Chondrocyte (in vitro differentiated cells): ENCODE measurements at regions not wholly inside any gene's neighbourhood (a gene's known extent, or its start where the extent isn't known, plus 50 kb on each side); places are given as distances from the start of the nearest gene placed in this dataset.
"Not testable (repeated sequence)": the region's sequence is repeated elsewhere in the genome, so short reads cannot be mapped to it uniquely, and the experiment has no call there.

Experiments used
- DNase-seq: peaks from one replicate; pipeline ENCODE4 v3.0.0; 2021; ENCODE audit warnings: mixed read lengths, low spot score
- H3K27ac Mint-ChIP-seq: one replicate; pipeline ENCODE4 v1.8.0; 2021; ENCODE audit warnings: mild to moderate bottlenecking, moderate library complexity, mixed read lengths; ENCODE audit not compliant: unreplicated experiment
- H3K27me3 Mint-ChIP-seq: 2 replicates; pipeline ENCODE4 v1.8.0; 2021; ENCODE audit warnings: low read depth, mixed read lengths
- H3K36me3 Mint-ChIP-seq: 2 replicates; pipeline ENCODE4 v1.8.0; 2021; ENCODE audit warnings: low read depth, mixed read lengths
- H3K4me1 Mint-ChIP-seq: 2 replicates; pipeline ENCODE4 v1.8.0; 2021; ENCODE audit warnings: low read depth, mild to moderate bottlenecking, mixed read lengths
- H3K4me3 Mint-ChIP-seq: one replicate; pipeline ENCODE4 v1.8.0; 2021; ENCODE audit warnings: mild to moderate bottlenecking, moderate library complexity, mixed read lengths; ENCODE audit not compliant: unreplicated experiment
- H3K9me3 Mint-ChIP-seq: 2 replicates; pipeline ENCODE4 v1.8.0; 2021; ENCODE audit warnings: low read depth, mixed read lengths
- TF ChIP-seq, protein P1 (sequence below): fragments of 200-600 bp; sonication (generic); IDR thresholded peaks from 2 replicates; pipeline ENCODE4 v1.5.0; 2021; ENCODE audit warnings: antibody characterized with exemption, mild to moderate bottlenecking, moderate library complexity

DNA sequence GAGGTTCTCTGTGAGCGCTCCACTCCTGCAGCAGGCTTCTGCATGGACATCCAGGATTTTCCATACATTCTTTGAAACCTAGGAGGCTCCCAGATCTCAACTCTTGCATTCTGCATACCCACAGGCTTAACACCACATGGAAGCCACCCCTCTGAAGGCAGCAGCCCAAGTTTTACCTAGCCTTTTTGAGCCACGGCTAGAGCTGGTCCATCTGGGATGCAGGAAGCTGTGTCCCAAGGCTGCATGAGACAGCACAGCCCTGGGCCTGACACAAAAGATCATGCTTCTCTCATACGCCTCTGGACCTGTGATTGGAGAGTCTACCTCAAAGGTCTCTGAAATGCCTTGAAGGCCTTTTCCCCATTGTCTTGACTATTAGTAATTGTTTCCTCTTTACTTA, 53.6 kb upstream of the RPRM start:
- Mint-ChIP-seq H3K4me3 (no peak overlapping the region), H3K27ac (no peak overlapping the region), H3K27me3 (peaks cover 14% of the 10 kb centered on the region)

DNA sequence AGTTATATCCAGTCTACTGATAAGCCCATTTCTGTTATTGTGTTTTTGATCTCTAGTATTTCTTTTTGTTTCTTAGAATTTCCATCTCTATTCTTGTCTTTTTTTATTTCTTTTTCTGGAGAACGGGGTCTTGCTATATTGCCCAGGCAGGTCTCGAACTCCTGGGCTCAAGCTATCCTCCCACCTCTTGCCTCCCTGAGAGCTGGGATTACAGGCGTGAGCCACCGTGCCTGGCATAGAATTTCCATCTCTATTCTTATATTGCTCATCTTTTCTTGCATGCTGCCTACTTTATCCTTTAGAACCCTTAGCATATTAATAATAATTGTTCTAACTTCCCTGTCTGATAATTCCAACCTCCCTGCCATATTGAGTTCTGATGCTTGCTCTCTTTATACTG, 55.2 kb upstream of the RPRM start:
- H3K4me1 Mint-ChIP-seq, H3K27ac Mint-ChIP-seq, H3K9me3 Mint-ChIP-seq, DNase-seq, H3K27me3 Mint-ChIP-seq, H3K36me3 Mint-ChIP-seq, H3K4me3 Mint-ChIP-seq: not testable (repeated sequence)

More for the DNA sequence above, 53.6 kb upstream of the RPRM start:
- Mint-ChIP-seq H3K9me3 (peaks cover 3% of the 10 kb centered on the region), H3K36me3 (no peaks in the 10 kb centered on the region), H3K4me1 (no peaks in the 10 kb centered on the region)
- no peak for DNase-seq
- TF ChIP-seq, protein P1, sequence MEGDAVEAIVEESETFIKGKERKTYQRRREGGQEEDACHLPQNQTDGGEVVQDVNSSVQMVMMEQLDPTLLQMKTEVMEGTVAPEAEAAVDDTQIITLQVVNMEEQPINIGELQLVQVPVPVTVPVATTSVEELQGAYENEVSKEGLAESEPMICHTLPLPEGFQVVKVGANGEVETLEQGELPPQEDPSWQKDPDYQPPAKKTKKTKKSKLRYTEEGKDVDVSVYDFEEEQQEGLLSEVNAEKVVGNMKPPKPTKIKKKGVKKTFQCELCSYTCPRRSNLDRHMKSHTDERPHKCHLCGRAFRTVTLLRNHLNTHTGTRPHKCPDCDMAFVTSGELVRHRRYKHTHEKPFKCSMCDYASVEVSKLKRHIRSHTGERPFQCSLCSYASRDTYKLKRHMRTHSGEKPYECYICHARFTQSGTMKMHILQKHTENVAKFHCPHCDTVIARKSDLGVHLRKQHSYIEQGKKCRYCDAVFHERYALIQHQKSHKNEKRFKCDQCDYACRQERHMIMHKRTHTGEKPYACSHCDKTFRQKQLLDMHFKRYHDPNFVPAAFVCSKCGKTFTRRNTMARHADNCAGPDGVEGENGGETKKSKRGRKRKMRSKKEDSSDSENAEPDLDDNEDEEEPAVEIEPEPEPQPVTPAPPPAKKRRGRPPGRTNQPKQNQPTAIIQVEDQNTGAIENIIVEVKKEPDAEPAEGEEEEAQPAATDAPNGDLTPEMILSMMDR, result no peak

DNA sequence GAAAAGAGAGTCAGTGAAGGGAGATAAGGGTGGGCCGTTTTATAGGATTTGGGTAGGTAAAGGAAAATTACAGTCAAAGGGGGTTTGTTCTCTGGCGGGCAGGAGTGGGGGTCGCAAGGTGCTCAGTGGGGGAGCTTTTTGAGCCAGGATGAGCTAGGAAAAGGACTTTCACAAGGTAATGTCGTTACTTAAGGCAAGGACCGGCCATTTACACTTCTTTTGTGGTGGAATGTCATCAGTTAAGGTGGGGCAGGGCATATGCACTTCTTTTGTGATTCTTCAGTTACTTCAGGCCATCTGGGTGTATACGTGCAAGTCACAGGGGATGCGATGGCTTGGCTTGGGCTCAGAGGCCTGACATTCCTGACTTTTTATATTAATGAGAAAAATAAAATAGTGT, 56.0 kb upstream of the RPRM start:
- not testable (repeated sequence) for H3K27me3 Mint-ChIP-seq, DNase-seq, H3K36me3 Mint-ChIP-seq, H3K27ac Mint-ChIP-seq, H3K4me3 Mint-ChIP-seq, H3K4me1 Mint-ChIP-seq, H3K9me3 Mint-ChIP-seq

DNA sequence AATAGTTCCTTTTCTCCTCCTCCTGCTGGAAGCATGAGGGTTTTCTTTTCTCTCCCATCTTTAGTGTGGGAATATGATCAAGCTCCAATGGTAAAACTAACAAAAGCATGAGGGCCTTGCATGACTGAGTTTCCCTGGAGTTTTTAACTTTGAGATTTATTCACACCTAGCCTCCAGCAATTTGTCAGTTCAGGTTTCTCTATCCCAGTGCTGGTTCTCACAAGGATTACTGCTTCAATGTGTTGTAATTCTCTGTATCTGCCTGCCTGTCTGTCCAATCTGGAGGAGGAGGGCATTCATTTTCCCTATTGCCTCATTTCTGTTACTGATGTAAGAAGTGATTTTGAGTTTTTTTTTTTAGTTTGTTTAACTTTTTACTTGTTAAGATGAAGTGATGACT, 57.6 kb upstream of the RPRM start:
- H3K4me3 Mint-ChIP-seq, result no peak overlapping the region
- TF ChIP-seq, protein P1, result no peak
- H3K9me3 Mint-ChIP-seq, result peaks cover 8% of the 10 kb centered on the region
- no peaks in the 10 kb centered on the region for H3K36me3 Mint-ChIP-seq
- no peak for DNase-seq
- H3K4me1 Mint-ChIP-seq, result no peaks in the 10 kb centered on the region
- H3K27ac Mint-ChIP-seq, result no peak overlapping the region
- no peaks in the 10 kb centered on the region for H3K27me3 Mint-ChIP-seq

DNA sequence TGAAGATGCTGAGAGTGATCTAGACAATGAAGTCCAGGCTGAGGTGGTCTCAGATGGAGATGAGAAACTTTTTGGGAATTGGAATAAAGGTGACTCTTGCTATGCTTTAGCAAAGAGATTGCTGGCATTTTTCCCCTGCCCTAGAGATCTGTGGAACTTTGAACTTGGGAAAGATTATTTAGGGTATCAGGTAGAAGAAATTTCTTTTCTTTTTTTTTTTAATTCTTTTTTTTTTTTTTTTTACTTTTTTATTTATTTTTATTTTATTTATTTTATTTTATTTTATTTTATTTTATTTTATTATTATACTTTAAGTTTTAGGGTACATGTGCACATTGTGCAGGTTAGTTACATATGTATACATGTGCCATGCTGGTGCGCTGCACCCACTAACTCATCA, 59.5 kb upstream of the RPRM start:
- not testable (repeated sequence) for H3K27ac Mint-ChIP-seq, H3K4me1 Mint-ChIP-seq, H3K9me3 Mint-ChIP-seq, DNase-seq, H3K36me3 Mint-ChIP-seq, H3K4me3 Mint-ChIP-seq, H3K27me3 Mint-ChIP-seq

DNA sequence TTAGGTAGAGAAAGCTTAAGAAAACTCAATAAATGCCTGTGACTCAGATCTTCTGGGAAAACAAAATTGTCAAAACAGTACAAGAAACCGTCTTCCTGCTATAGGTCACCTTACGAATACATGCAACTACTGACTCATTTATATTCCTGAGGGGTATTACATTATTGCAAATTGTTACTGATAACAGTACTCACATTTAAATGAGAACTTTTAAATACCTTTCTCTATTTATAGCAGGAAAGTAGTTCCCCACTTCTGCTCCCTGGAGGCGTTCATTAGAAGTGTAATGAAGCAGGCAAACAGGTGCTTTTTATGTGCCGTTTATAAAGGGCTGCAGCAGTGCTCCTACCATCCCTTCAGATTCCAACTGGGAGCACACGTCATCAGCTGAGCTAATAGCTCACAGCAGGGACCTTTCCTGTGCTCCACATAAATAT, 65.1 kb upstream of the RPRM start:
- no peak overlapping the region for H3K4me3 Mint-ChIP-seq
- no peak overlapping the region for H3K27ac Mint-ChIP-seq
- no peak for DNase-seq
- TF ChIP-seq, protein P1, result no peak
- no peaks in the 10 kb centered on the region for H3K36me3 Mint-ChIP-seq
- peaks cover 3% of the 10 kb centered on the region for H3K9me3 Mint-ChIP-seq
- H3K4me1 Mint-ChIP-seq, result no peaks in the 10 kb centered on the region
- no peaks in the 10 kb centered on the region for H3K27me3 Mint-ChIP-seq

DNA sequence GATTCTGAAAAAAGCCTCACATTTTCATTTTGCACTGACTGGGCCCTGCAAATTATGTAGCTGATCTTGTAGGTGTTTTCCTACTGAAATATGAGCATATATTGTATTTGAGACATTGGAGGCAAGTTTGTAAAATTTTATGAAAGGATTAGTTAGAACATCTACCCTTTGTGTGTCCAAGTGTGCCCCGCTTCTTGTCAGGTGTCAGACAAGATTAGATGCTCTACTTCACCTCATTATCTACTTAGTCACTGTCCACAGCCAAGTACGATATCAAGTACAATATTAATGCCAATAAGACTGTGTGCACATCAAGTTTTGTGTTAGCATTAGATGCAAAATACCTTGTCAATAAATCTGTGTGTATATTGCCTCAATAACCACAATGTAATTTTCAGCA, 67.8 kb upstream of the RPRM start:
- no peak overlapping the region for H3K27ac Mint-ChIP-seq
- H3K4me1 Mint-ChIP-seq, result no peaks in the 10 kb centered on the region
- no peaks in the 10 kb centered on the region for H3K27me3 Mint-ChIP-seq
- TF ChIP-seq, protein P1, result no peak
- H3K36me3 Mint-ChIP-seq, result no peaks in the 10 kb centered on the region
- peaks cover 3% of the 10 kb centered on the region for H3K9me3 Mint-ChIP-seq
- H3K4me3 Mint-ChIP-seq, result no peak overlapping the region
- DNase-seq, result no peak
